Natural killer cell (primary cell): ENCODE measurements at regions not wholly inside any gene's neighbourhood (a gene's known extent, or its start where the extent isn't known, plus 50 kb on each side); places are given as distances from the start of the nearest gene placed in this dataset.

ENCODE experiments used
- ATAC-seq, 3 donors: fragments of 150-1000 bp in 2 of 3; fragments of 200-7000 bp in 1 of 3; cut with Tn5 transposase; 1 replicate in 1 of 3; 2 replicates in 2 of 3; pipeline ENCODE4 v1.10.0; 2021; ENCODE audit warnings: mild to moderate bottlenecking in 2 of 3, moderate library complexity in 2 of 3
- DNase-seq, 2 donors: peaks; one replicate each; pipeline versions ENCODE4 v3.0.0 to v3.0.0-alpha.2; 2013 to 2021; ENCODE audit warnings: mixed read lengths in 1 of 2
- H3K27ac ChIP-seq: one replicate; pipeline ENCODE4 v1.5.1; 2013; ENCODE audit warnings: mild to moderate bottlenecking, low read length
- H3K27me3 ChIP-seq: one replicate; pipeline ENCODE4 v1.6.1; 2013; ENCODE audit warnings: low read length; ENCODE audit not compliant: control insufficient read depth, insufficient read depth
- H3K36me3 ChIP-seq: one replicate; pipeline ENCODE4 v1.6.1; 2013; ENCODE audit warnings: low read length; ENCODE audit not compliant: control insufficient read depth, insufficient read depth
- H3K4me1 ChIP-seq: one replicate; pipeline ENCODE4 v1.6.1; 2013; ENCODE audit warnings: low read length; ENCODE audit not compliant: control insufficient read depth, insufficient read depth
- H3K4me3 ChIP-seq: one replicate; pipeline ENCODE4 v1.5.1; 2013; ENCODE audit warnings: low read length
- H3K9me3 ChIP-seq: one replicate; pipeline ENCODE4 v1.6.1; 2013; ENCODE audit warnings: low read length; ENCODE audit not compliant: control insufficient read depth, insufficient read depth
- H3K27ac Mint-ChIP-seq, 2 donors: one replicate each; pipeline ENCODE4 v1.8.0; 2022; ENCODE audit warnings: mild to moderate bottlenecking in 2 of 2, mixed read lengths in 2 of 2, moderate library complexity in 1 of 2
- H3K27me3 Mint-ChIP-seq, 2 donors: one replicate each; pipeline ENCODE4 v1.8.0; 2022; ENCODE audit warnings: low read depth in 2 of 2, mixed read lengths in 2 of 2
- H3K36me3 Mint-ChIP-seq: one replicate; pipeline ENCODE4 v1.8.0; 2022; ENCODE audit warnings: mixed read lengths
- H3K4me1 Mint-ChIP-seq, 2 donors: one replicate each; pipeline ENCODE4 v1.8.0; 2022; ENCODE audit warnings: mixed read lengths in 2 of 2
- H3K4me3 Mint-ChIP-seq: one replicate; pipeline ENCODE4 v1.8.0; 2022; ENCODE audit warnings: mild to moderate bottlenecking, moderate library complexity, mixed read lengths
- H3K9me3 Mint-ChIP-seq, 2 donors: one replicate each; pipeline ENCODE4 v1.8.0; 2022; ENCODE audit warnings: mixed read lengths in 2 of 2
- WGBS: methylation state at CpG from one replicate; pipeline ENCODE4 v1.1.7; 2013; ENCODE audit warnings: missing lambda C conversion rate; ENCODE audit not compliant: insufficient coverage; 5-methylcytosine and 5-hydroxymethylcytosine counted together
- intact Hi-C: fragments of 100-400 bp; cut with micrococcal nuclease; formaldehyde crosslinking; loops from one replicate; pipeline ENCODE4 v1.14.2; 2022
- TF ChIP-seq, protein P1 (sequence below): fragments of 200-600 bp; IDR thresholded peaks from one replicate; pipeline ENCODE4 v1.8.0; 2022; ENCODE audit warnings: antibody characterized with exemption

DNA sequence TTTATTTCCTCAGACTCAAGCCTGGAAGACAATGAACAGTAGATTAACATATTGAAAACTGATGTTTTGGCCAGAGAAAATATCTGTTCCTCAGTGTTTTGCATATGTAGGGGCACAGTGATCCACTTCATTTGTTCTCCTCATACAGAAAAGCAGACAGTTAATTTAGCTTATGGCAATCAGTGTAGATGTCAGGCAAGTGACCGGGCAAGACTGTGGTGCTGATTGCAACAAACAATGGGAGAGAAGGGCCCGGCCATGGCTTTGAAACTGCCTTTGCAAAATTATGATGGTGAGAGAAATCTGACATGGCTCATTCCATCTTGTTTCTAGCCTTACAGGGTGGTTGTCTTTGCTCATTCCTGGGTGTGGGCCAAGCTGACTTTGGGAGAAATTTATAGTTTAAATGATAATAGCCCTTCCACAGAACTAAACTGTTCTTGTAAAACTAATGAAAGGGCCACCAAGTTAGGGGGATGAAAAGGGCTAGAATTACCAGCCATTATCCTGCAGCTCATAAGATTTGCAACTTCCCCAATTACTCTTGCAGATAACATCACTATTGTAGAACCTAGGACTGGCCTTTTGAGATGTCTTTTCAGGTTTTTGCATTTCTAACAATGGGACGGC is 220.3 kb downstream of the KTN1 start:
- 83% methylated on average over 3 of the region's 3 CpGs for WGBS
- intact Hi-C loops = loop anchor here (10.0 kb wide), 2 partner anchors 315 to 465 kb away; partner anchors contain the start of gene PELI2
- no peaks in the 10 kb centered on the region for H3K27me3 ChIP-seq
- peaks cover 6% of the 10 kb centered on the region for H3K4me1 ChIP-seq
- Mint-ChIP-seq H3K4me1 (peaks cover 55 to 61% of the 10 kb centered on the region in 2 donors), H3K27me3 (no peaks in the 10 kb centered on the region), H3K4me3 (no peak overlapping the region), H3K36me3 (peaks cover 6% of the 10 kb centered on the region), H3K27ac (peak overlapping the region; percentile 7 to 88), H3K9me3 (peaks cover 4 to 5% of the 10 kb centered on the region in 2 donors)
- no peaks in the 10 kb centered on the region for H3K36me3 ChIP-seq
- TF ChIP-seq, protein P1, sequence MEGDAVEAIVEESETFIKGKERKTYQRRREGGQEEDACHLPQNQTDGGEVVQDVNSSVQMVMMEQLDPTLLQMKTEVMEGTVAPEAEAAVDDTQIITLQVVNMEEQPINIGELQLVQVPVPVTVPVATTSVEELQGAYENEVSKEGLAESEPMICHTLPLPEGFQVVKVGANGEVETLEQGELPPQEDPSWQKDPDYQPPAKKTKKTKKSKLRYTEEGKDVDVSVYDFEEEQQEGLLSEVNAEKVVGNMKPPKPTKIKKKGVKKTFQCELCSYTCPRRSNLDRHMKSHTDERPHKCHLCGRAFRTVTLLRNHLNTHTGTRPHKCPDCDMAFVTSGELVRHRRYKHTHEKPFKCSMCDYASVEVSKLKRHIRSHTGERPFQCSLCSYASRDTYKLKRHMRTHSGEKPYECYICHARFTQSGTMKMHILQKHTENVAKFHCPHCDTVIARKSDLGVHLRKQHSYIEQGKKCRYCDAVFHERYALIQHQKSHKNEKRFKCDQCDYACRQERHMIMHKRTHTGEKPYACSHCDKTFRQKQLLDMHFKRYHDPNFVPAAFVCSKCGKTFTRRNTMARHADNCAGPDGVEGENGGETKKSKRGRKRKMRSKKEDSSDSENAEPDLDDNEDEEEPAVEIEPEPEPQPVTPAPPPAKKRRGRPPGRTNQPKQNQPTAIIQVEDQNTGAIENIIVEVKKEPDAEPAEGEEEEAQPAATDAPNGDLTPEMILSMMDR = no peak
- no peak for DNase-seq
- H3K9me3 ChIP-seq = no peaks in the 10 kb centered on the region
- no peak for ATAC-seq
- no peak overlapping the region for H3K4me3 ChIP-seq
- H3K27ac ChIP-seq = no peak overlapping the region

DNA sequence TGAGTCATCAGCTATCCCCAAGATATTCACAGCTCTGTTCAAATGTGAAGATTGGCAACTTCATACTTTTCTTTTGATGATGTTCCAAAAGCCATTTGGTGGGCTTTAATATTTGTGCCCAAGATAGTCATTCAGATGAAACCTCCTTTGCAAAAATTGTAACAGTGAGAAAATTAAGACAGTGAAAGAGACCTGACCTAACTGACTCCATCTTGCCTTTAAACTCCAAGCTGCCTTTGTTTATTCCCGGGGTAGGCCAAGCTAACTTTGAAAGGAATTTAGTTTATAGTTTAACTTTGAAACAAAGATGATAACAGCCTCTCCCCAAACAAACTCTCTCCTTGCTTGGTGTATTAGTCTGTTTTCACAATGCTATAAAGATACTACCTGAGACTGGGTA is 221.1 kb downstream of the KTN1 start:
- TF ChIP-seq, protein P1 = no peak
- no peaks in the 10 kb centered on the region for H3K27me3 ChIP-seq
- H3K4me3 ChIP-seq = no peak overlapping the region
- H3K36me3 Mint-ChIP-seq = peaks cover 6% of the 10 kb centered on the region
- intact Hi-C loops = loop anchor here (10.0 kb wide), 2 partner anchors 314 to 466 kb away; partner anchors contain the start of gene PELI2
- peaks cover 64 to 69% of the 10 kb centered on the region in 2 donors for H3K4me1 Mint-ChIP-seq
- H3K9me3 ChIP-seq = no peaks in the 10 kb centered on the region
- no peak for ATAC-seq
- H3K27ac Mint-ChIP-seq = peak overlapping the region; percentile 7 to 88
- H3K4me3 Mint-ChIP-seq = no peak overlapping the region
- DNase-seq = no peak
- no peaks in the 10 kb centered on the region for H3K27me3 Mint-ChIP-seq
- no peaks in the 10 kb centered on the region for H3K36me3 ChIP-seq
- no peak overlapping the region for H3K27ac ChIP-seq
- peaks cover 4 to 5% of the 10 kb centered on the region in 2 donors for H3K9me3 Mint-ChIP-seq
- H3K4me1 ChIP-seq = peaks cover 13% of the 10 kb centered on the region
- WGBS = no CpG with 5 or more reads among the region's 1 CpG

DNA sequence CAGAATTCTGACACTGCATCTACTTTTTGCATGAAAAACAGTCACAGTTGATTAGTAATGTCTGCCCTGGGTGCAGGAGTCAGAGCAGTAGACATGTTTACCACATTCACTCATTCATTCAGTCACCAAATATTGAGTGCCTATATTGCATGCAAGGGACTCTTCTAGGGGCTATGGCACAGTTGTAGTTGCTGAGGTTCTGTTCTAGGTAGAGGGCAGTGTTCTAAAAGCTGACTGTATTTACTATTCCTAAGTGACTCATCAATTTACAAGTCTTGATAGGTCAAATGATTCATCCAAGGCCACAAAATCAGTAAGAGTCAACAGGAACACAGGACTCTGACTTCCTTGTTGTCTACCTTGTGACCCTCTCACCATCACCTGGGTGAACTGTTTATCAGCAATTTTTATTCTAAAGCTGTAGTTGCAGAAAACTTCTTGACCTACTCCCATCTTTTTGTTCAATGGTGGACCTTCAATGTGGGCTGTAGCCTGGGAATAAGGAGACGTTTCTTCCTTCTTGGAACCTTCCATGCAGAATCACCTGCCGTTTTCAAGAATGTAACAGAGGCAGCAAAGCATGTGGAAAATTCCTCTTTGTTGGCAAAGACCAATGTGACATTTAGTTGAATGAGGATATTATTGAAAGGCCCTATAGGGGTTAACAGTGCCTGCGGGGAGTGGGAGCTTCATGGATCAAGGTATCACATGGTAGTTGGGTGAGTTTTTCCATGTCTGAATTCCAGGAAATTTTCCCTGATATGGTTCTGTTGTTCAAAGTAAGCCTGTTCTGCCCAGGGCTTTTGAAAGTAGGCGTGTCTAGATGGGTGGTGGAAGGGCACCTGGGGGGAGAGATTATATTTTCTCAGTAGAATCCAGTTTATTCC is 223.2 kb downstream of the KTN1 start:
- Mint-ChIP-seq H3K4me1 (peaks cover 81 to 87% of the 10 kb centered on the region in 2 donors), H3K9me3 (peaks cover 4 to 5% of the 10 kb centered on the region in 2 donors), H3K36me3 (peaks cover 6% of the 10 kb centered on the region), H3K27me3 (no peaks in the 10 kb centered on the region), H3K27ac (peak overlapping the region; percentile 88 to 96), H3K4me3 (no peak overlapping the region)
- Histone ChIP-seq H3K4me1 (peaks cover 33% of the 10 kb centered on the region), H3K27me3 (no peaks in the 10 kb centered on the region), H3K9me3 (no peaks in the 10 kb centered on the region), H3K36me3 (no peaks in the 10 kb centered on the region), H3K4me3 (no peak overlapping the region), H3K27ac (no peak overlapping the region)
- 94% methylated on average over 4 of the region's 4 CpGs for WGBS
- intact Hi-C loops = loop anchor here (10.0 kb wide), 2 partner anchors 312 to 468 kb away; partner anchors contain the start of gene PELI2
- DNase-seq (peak in 1 of 2 donors; percentile 11), ATAC-seq (peak in 1 of 3 donors; percentile 5)
- TF ChIP-seq, protein P1 = no peak
